Lower leg skin (tissue), 3 donors: ENCODE measurements at regions not wholly inside any gene's neighbourhood (a gene's known extent, or its start where the extent isn't known, plus 50 kb on each side); places are given as distances from the start of the nearest gene placed in this dataset.

Source experiments
- CTCF ChIP-seq, 3 donors: fragments of 450-650 bp; IDR thresholded peaks; one replicate each; pipeline ENCODE4 v1.5.1; 2016; ENCODE audit warnings: antibody characterized with exemption in 3 of 3, mild to moderate bottlenecking in 3 of 3, moderate library complexity in 2 of 3
- POLR2A ChIP-seq, 2 donors: fragments of 450-650 bp; IDR thresholded peaks; one replicate each; pipeline ENCODE4 v1.6.1; 2016 to 2017; ENCODE audit warnings: antibody characterized with exemption in 2 of 2, mild to moderate bottlenecking in 1 of 2, moderate library complexity in 1 of 2

- no peak for TF ChIP-seq CTCF (IDR thresholded peaks at IDR 0.05)
- no peak for TF ChIP-seq POLR2A (IDR thresholded peaks at IDR 0.05)
Observed at GRCh38 chr3:923161-923910, 169.5 kb upstream of the CNTN6 start.
